D341Med (cell line): ENCODE measurements at regions not wholly inside any gene's neighbourhood (a gene's known extent, or its start where the extent isn't known, plus 50 kb on each side); places are given as distances from the start of the nearest gene placed in this dataset.

ENCODE experiments used
- DNase-seq: peaks from one replicate; pipeline ENCODE4 v3.0.0; 2012; ENCODE audit warnings: low spot score

- DNase-seq, result no peak
Observed at GRCh38 chr7:131188367-131189339, 139.0 kb upstream of the MKLN1 start.

- no peak for DNase-seq
Observed at GRCh38 chr7:131189488-131189887, 138.2 kb upstream of the MKLN1 start.

DNA sequence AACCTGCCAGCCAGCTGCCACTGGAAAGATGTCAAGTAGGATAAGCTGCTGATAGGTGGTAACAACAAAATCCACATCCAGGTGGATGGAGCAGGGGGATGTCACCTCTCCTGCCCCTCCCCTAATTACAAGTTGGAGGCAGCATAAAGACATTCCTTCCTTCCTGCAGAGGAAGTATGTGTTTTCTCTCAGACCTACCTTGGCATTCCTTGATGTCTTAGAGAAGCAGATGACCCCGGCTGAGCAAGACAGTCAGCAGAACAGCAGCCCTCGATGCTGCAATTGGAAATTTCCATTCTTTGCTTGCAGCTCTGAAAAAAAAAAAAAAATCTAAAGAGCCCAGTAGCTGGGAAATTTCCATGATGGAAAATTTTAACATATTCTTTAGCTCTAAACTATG, 137.5 kb upstream of the MKLN1 start:
- no peak for DNase-seq

DNA sequence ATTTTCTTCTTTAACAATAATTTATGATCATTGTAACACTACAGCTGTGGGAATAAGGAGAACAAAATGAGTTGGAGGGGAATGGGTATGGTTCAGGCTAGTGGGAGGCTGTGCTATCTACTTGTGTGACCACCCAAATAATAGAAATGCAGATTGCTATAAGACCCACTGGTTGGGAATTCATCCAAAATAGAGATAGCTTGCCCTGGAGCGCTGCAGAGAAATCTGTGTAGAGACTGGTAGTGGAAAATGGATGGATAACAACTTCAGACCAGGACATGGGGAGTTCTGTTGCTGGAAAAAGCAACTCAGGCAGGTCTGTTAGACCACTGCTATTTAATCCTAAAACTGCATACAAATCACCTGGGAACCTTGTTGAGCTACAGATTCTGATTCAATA, 137.1 kb upstream of the MKLN1 start:
- no peak for DNase-seq

DNA sequence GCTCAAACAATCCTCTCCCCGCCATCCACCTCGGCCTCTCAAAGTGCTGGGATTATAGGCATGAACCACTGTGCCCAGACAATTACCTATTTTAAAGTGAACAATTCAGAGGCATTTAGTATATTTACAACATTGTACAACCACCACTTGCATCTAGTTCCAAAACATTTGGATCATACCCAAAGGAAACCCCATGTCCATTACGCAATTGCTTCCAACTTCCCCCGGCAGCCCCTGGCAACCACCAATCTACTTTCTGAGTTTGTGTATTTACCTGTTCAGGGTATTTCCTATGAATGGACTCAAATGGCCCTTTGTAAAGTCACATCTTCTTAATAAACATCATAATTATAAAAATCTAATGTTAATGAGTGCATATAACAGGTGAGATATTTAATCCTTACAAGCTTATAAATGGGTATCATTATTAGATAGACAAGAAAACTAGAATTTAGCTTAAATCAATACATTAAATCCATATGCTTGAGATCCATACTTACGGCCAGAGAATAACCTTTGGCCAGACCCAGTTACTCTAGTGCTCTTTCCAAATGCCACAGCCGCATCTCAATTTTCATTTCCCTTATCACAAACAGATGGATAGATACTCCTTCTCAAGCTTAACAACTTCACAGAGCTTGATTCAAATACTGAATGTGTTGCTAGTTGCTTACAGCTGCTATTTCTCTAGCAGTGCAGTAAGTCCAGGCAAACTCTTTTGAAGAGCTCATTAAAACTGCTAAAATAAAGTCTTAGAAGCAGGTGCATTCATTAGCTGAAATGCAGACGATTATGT, 133.4 kb upstream of the MKLN1 start:
- DNase-seq, result no peak

DNA sequence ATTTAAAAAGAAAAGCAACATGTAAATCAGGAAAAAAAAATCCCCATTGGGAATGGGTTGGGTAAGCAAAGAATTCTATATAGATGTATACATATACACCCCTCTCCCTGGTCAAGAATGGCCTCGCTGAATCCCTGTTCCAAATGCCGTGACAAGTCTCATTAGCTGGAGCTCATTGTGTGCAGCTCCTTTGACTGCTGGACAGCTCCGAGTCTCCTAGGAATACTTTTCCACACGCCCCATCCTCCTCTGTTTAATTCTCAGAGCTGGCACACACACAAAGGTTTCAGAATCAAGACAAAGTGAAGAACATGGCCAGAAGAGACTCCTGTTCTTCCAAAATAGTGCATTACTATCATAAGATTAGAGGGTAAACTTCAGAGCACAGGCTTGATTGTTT, 130.9 kb upstream of the MKLN1 start:
- DNase-seq, result no peak

DNA sequence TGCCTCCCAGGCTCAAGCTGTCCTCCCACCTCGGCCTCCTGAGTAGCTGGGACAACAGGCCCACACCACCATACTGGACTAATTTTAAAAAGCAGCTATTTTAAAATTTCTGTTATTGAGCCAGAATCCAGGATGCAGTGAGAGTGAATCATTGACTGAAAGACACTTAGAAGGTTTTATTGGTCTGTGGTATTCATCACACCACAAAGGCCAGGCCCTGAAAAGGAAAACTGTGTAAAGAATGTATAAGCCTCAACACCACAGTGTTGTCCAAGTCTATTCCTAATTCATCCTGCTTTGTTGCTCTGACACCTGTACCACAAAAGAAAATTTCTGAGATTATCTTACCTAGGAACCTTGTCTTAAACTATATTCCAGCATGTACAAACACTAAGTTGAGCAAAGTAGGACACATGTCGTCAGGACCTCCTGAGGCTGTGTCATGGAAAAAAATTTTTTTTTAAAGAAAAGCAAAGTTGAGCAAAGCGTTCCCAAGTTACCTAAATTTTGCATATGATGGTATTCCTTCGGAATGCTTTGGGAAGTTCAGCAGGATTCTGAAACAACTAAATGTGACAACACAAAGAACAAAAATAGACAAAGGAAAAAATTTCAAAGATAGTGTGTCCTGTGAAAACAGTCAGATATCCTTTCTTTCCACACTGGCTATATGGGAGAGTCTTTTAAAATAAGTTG, 129.6 kb upstream of the MKLN1 start:
- DNase-seq, result no peak

DNA sequence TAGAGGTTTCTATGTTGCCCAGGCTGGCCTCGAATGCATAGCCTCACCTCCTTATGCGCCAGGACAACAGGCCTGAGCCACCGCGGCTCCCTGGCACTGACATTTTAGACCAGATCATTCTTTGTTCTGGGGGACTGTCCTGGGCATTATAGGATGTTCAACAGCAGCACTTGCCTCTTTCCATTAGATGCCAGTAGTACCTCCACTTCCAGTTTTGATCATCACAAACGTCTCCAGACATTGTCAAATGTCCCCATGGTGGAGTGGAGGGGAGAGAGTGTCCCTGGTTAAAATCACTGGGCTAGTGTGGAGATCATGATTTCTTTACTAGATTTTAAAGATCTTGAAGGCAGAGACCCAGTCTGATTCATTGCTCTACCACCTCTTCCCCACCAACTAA, 125.2 kb upstream of the MKLN1 start:
- DNase-seq, result no peak

DNA sequence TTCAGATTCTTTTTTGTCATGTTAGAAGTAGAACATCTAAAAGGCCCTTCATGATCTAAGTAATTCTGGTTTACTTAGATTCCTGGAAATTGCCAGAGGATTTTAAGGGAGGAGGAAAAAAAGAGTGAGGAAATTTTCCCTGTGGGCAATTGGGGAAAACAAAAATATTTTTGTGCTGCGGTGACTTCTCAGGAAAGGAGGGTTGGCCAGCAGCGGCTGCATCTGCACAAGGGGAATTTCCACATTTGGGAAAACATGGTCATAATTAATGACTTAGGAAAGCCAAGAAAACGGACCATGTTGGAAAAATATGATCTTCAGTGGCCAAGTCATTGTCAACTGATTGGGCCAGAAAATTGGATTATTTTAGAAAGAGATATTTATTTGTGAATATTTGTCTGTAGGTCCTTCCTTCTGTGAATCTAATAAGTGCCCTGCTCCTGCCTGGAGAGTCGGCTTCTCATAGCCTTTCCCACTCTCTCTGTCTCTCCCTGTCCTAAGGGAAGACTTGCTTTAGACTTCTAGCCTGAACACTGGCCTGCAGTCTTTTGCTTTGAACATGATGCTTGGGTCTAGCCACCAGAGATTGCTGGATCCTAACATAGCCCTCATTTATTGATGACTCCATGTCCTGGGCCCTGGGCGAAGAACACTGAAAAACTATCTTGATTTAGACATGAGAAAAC, 124.2 kb upstream of the MKLN1 start:
- no peak for DNase-seq

DNA sequence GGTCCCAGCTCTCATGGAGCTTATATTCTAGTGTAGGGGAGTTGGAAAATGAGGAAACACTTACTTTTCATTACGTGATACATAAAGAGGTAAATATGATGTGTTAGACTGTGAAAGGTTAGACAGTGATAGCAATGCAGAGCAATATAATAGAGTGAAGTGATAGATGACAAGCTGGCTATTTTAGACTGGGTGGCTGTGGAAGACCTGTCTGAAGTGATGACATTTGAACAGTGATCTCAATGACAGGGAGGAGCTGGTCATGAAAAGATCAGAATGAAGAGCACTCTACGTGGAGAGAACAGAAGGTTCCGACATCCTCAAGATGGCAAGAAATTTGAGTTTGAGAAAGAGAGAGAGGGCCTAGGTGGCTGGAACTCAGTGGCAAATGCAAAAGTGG, 118.9 kb upstream of the MKLN1 start:
- DNase-seq, result no peak

GRCh38 chr7:131210618-131211017, 117.1 kb upstream of the MKLN1 start:
- DNase-seq, result no peak

GRCh38 chr7:131211500-131211899, 116.2 kb upstream of the MKLN1 start:
- no peak for DNase-seq

DNA sequence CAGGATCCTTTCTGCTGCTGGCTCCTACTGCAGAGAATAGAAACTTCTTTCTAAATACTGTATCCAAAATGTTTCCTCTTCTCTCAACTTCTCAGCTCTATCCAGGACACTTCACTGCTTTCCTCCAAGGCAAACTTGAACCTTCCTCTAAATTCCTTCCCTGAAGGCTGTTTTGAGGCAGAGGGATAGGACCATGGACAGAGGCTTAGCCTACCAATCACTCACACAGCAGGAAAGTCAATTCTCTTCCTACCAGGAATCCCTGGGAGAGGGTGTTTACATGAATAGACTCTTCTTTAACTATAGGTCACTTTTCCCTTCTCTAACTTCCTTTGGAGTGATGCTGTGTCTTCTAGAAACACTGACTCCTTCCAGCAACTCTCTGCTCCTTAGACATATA, 115.6 kb upstream of the MKLN1 start:
- DNase-seq, result no peak

- no peak for DNase-seq
Observed at GRCh38 chr7:131218727-131219128, 108.9 kb upstream of the MKLN1 start.

DNA sequence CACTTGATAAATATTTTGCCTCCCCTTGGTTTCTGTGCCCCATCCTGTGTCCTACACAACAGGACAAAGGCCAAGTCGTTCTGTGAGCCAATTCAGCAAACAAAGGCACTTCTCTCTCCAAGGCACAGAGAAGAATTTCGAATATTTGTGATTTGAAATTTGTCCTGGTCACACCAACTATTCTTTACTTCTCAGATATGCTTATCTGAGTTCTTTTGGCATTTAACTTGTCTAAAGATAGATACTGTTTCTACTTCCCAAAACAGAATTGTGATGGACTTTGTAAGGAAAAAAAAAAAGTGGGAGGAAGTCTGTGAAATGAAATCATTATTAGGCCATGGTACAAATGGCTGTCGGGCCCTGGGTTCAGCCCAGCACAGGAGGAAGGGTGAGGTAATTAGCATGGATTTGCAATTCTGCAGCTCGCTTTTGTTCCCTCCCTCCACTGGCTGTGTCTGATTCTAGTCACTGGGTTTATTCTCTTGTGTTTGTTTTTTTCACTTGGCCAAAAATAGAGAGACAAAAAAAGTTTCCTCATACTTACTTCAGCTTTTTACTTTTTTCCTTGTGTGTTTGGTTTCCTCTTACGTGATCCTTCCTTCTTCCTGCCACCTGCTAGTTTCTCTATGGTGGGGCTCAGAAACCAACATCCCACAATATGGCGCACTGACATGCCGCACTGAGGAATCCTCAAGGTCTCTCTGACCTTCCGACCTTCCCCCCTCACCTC, 108.2 kb upstream of the MKLN1 start:
- DNase-seq, result no peak

DNA sequence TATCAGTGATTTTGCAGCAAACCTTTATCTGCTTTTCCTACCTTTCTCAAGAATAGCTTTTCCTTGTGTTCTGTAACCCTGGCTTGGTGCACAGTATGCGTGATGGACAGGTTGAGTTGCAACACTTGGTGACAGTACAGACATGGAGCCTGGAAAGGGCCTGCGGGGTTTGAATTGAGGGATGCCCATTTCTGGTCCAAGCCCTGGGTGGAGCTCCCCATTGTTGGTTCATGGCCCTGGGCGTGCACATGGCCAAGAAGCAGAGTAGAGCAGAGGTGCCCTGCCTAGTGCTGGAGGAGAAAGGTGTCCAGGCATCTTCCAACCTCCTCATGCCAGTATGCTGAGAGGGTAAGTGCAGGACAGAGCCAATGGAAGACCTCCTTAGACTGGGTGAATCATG, 106.6 kb upstream of the MKLN1 start:
- DNase-seq, result no peak

- DNase-seq, result no peak
Observed at GRCh38 chr7:131222171-131222570, 105.5 kb upstream of the MKLN1 start.

DNA sequence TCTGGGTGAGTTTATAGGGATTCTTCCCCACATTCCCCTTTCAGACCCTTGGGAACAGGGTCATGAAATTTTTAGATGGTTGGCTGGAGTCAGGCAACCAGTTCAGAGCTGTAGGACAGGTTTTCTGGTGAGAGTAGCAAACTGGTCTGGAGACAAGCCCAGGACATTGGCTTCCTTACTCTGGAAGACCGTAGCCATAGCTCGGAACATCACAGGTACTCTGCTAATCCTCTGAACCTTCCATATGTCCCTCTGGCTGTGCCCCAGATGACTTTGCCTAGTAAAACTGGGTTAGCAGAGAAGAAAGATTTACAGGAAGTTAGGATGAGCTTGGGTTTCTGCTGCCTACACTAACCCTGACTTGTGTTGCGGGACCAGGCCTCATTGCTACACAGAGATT, 104.5 kb upstream of the MKLN1 start:
- no peak for DNase-seq

DNA sequence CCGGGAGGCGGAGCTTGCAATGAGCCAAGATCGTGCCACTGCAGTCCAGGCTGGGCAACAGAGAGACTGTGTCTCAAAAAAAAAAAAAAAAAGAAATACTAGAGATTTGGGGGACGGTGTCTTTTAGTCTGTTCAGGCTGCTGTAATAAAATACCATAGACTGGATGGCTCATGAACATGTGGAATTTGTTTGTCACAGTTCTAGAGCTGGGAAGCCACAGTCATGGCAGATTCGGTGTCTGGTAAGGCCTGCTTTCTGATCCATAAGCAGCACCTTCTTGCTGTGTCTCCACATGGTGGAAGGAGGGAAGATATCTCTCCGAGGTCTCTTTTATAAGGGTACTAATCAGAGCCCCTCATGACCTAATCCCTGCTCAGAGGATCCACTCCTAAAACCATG, 102.7 kb upstream of the MKLN1 start:
- no peak for DNase-seq

DNA sequence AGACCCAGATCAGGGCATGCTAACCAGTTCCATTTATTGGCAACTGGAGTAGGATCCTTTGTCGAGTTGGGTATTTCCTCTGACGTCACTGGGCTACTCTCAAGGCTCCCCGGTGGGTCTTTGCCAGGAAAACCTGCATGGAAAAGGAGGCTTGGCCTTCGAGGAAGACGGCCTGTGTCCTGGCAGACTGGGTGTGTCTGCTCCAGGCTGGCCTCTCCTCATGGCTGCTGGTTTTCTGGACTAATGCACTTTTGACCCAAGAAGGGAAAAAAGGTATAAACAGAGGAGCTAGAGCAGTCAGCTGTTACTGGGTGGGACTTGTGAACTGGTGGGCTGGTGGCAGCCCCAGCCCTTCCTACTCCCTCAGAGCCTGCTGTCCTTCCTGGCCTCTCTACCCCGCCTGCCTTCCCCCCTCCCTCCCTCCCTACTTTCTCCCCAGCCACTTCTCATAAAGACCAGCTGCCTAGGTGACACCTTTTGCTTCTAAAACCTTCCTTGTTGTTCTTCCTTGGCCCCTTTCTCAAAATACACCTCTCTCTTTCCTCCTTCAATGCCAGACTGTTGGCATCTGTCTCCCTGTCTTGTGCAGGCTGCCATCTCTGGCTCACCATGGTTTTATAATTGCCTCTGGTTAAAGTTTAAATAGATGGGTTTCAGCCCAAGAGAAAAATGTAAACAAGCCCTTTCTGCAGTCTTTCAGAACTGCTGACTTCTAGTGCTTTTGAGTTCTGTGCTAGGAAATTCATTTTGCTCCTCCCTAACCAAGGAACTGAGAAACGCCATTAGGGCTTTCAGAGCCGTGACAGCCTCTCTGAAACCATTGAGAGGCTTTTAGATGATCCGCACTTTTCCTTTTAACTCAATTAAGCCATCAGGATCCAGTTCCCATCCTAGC, 101.8 kb upstream of the MKLN1 start:
- DNase-seq, result no peak
